ENCODE measurements at regions not wholly inside any gene's neighbourhood (a gene's known extent, or its start where the extent isn't known, plus 50 kb on each side); places are given as distances from the start of the nearest gene placed in this dataset.

GRCh38 chr6:15044948-15045347 is 200.9 kb upstream of the JARID2 start:
- no peak for DNase-seq
- Mint-ChIP-seq H3K27ac (no peak overlapping the region), H3K36me3 (ENCODE audit: low read depth) (no peaks in the 10 kb centered on the region), H3K4me3 (no peak overlapping the region), H3K9me3 (no peaks in the 10 kb centered on the region), H3K27me3 (peaks cover 1% of the 10 kb centered on the region), H3K4me1 (no peaks in the 10 kb centered on the region)
- ChIA-PET CTCF (no interaction called here), POLR2A (no interaction called here)

GRCh38 chr6:15046751-15047150 is 199.1 kb upstream of the JARID2 start:
- ChIA-PET POLR2A (no interaction called here), CTCF (no interaction called here)
- H3K9me3 Mint-ChIP-seq, result no peaks in the 10 kb centered on the region
- DNase-seq, result no peak
- H3K27me3 Mint-ChIP-seq, result peaks cover 1% of the 10 kb centered on the region
- H3K36me3 Mint-ChIP-seq (ENCODE audit: low read depth), result no peaks in the 10 kb centered on the region
- no peaks in the 10 kb centered on the region for H3K4me1 Mint-ChIP-seq
- no peak overlapping the region for H3K4me3 Mint-ChIP-seq
- no peak overlapping the region for H3K27ac Mint-ChIP-seq

DNA sequence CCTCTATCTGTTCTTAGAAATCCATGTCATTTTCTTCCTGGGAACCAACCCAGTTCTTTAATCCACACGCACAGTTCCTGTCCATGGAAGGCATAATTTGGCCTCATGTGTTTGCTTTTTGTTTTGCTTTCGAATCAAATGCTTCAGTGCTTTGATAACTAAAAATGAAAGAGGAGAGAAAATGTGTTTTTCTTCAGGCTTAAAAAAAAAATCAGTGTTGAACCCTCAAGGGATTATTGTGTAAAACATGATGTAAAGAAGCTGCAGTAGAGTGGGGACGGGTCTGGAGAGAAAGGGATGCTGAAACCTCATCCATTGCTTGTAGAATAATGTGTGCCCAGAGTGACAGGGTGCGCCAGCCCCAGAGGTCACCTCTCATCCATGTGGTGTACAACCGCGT is 197.5 kb upstream of the JARID2 start:
- CTCF ChIA-PET, result no interaction called here
- no peak for DNase-seq
- Mint-ChIP-seq H3K4me3 (no peak overlapping the region), H3K9me3 (no peaks in the 10 kb centered on the region), H3K27me3 (peaks cover 1% of the 10 kb centered on the region), H3K27ac (no peak overlapping the region), H3K4me1 (no peaks in the 10 kb centered on the region), H3K36me3 (ENCODE audit: low read depth) (no peaks in the 10 kb centered on the region)
- POLR2A ChIA-PET, result no interaction called here

GRCh38 chr6:15058200-15059061 is 187.4 kb upstream of the JARID2 start:
- Mint-ChIP-seq H3K27ac (no peak overlapping the region), H3K27me3 (no peaks in the 10 kb centered on the region), H3K36me3 (ENCODE audit: low read depth) (no peaks in the 10 kb centered on the region), H3K4me3 (no peak overlapping the region), H3K4me1 (peaks cover 11% of the 10 kb centered on the region), H3K9me3 (peaks cover 4% of the 10 kb centered on the region)
- ChIA-PET POLR2A (no interaction called here), CTCF (no interaction called here)
- no peak for DNase-seq

GRCh38 chr6:15061180-15061641 is 184.7 kb upstream of the JARID2 start:
- peaks cover 4% of the 10 kb centered on the region for H3K9me3 Mint-ChIP-seq
- no peaks in the 10 kb centered on the region for H3K36me3 Mint-ChIP-seq (ENCODE audit: low read depth)
- H3K4me3 Mint-ChIP-seq, result no peak overlapping the region
- H3K4me1 Mint-ChIP-seq, result peaks cover 11% of the 10 kb centered on the region
- no peak for DNase-seq
- ChIA-PET POLR2A (no interaction called here), CTCF (no interaction called here)
- no peak overlapping the region for H3K27ac Mint-ChIP-seq
- no peaks in the 10 kb centered on the region for H3K27me3 Mint-ChIP-seq

DNA sequence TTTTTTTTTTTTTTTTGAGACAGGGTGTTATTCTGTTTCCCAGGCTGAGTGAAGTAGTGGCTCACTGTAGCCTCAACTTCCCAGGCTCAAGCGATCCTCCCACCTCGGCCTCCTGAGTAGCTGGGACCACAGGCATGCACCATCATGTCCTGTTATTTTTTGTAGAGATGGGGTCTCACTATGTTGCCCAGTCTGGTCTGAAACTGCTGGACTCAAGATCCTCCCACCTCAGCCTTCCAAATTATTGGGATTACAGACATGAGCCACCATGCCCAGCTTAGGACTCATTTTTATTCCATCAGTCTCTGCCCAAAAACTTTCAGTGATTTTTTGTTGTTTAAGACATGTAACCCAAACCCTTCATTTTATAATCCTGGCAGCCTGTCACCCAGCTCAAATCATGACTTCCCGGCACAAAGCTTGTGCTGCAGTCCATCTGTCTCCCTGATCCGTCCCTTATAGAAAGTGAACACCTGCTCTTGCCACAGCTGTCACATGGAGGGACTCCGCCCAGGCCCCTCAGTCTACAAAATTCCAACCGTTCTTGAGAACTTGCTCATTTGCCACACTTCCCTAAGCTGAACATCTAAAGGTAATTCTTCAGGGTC is 183.9 kb upstream of the JARID2 start:
- Mint-ChIP-seq H3K27ac (no peak overlapping the region), H3K36me3 (ENCODE audit: low read depth) (no peaks in the 10 kb centered on the region), H3K9me3 (peaks cover 4% of the 10 kb centered on the region), H3K4me3 (no peak overlapping the region), H3K27me3 (no peaks in the 10 kb centered on the region), H3K4me1 (peaks cover 11% of the 10 kb centered on the region)
- DNase-seq, result no peak
- CTCF ChIA-PET, result no interaction called here
- POLR2A ChIA-PET, result no interaction called here

DNA sequence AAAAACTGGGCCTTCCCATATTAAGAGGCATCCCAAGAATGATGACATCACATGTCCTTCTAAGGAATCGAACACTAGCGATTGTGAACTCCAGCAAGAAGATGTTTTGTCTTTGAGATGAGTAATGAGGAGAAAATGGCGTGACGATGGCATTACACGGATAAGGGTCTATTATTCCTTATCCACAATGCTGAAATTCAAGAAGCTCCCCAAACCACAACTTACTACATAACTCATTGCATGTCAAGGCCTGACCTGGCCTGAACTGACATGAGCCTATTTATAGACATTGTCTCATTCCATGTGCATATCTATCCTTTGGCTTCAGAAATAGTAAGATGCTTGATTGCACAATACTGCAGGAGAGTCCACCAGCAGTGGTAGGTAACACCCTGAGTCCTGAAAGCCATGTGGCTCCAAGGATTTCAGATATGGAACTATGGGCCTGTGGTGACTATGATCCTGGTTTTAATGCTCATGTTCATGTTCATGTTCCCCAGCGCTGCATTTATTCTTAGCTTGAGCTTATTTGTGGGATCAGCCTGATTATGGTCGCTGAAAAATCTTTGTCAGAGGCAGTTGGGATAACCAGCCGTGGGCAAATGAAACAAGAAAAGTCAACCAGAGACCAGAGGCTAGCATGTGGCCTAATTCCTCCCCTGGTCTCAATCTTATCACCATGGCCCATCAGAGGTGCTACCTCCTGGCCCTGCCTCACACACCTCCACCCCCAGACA is 183.2 kb upstream of the JARID2 start:
- H3K4me1 Mint-ChIP-seq, result peaks cover 9% of the 10 kb centered on the region
- CTCF ChIA-PET, result no interaction called here
- peaks cover 4% of the 10 kb centered on the region for H3K9me3 Mint-ChIP-seq
- DNase-seq, result no peak
- POLR2A ChIA-PET, result no interaction called here
- H3K27me3 Mint-ChIP-seq, result no peaks in the 10 kb centered on the region
- H3K4me3 Mint-ChIP-seq, result no peak overlapping the region
- H3K27ac Mint-ChIP-seq, result no peak overlapping the region
- no peaks in the 10 kb centered on the region for H3K36me3 Mint-ChIP-seq (ENCODE audit: low read depth)

DNA sequence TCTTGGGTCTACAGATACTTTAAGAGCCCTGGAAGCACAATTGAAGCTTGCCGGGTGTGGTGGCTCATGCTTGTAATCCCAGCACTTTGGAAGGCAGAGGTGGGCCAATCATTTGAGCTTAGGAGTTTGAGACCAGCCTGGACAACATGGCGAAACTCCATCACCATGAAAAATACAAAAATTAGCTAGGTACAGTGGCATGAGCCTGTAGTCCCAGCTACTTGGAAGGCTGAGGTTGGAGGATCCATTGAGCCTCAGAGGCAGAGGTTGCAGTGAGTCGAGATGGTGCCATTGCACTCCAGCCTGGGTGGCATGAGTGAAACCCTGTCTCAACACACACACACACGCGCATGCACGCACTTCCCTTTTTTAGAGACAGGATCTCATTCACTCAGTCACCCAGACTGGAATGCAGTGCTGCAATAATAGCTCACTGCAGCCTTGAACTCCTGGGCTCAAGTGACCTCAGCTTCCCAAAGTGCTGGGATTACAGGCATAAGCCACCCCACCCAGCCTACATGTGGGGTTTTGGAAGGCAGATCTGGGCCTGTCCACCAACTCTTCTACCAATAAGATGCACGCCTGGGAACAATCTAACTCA is 182.5 kb upstream of the JARID2 start:
- Mint-ChIP-seq H3K9me3 (peaks cover 4% of the 10 kb centered on the region), H3K4me3 (no peak overlapping the region), H3K4me1 (peaks cover 4% of the 10 kb centered on the region), H3K27me3 (no peaks in the 10 kb centered on the region), H3K27ac (no peak overlapping the region), H3K36me3 (ENCODE audit: low read depth) (no peaks in the 10 kb centered on the region)
- ChIA-PET CTCF (no interaction called here), POLR2A (no interaction called here)
- no peak for DNase-seq

GRCh38 chr6:15065261-15065989 is 180.4 kb upstream of the JARID2 start:
- CTCF ChIA-PET, result no interaction called here

DNA sequence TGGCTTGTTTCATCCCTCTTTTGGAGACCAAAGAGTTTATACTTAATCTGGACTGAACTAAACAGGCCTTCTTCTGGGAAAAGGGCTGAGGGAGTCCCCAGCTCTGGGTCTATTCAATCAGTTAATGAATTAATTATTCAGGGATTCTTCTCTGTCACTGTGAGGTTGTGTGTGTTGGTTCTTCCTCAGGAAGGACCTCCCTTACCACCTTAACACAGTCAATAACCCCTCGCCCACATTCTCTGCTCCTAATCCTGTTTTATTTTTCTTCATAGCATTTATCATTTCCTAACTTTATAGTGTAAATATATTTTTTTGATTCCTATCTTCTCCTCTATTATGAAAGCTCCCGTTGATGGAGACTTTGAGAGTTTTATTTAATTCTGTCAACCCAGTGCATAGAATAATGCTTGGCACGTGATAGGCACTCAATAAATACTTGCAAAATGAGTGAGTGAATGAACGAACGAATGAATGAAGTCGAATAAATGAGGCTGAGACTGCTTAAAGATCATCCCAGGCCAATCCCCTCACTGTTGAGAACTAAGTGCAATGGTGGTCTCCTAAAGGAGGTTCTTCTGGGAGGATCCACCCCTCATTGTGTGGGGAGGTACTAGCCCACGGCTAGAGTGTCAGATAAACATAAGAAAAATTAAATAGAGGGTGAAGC is 179.6 kb upstream of the JARID2 start:
- DNase-seq, result no peak
- Mint-ChIP-seq H3K4me3 (no peak overlapping the region), H3K27me3 (no peaks in the 10 kb centered on the region), H3K36me3 (ENCODE audit: low read depth) (no peaks in the 10 kb centered on the region), H3K9me3 (peaks cover 4% of the 10 kb centered on the region), H3K27ac (no peak overlapping the region), H3K4me1 (no peaks in the 10 kb centered on the region)
- POLR2A ChIA-PET, result no interaction called here
- CTCF ChIA-PET, result interaction anchor here (0.6 kb wide), 1 partner anchor 55 kb away, joined by 3 read pairs; no protein-coding TSS in a partner anchor

More at GRCh38 chr6:15065261-15065989, 180.4 kb upstream of the JARID2 start:
- Mint-ChIP-seq H3K4me3 (no peak overlapping the region), H3K27me3 (no peaks in the 10 kb centered on the region), H3K27ac (no peak overlapping the region), H3K36me3 (ENCODE audit: low read depth) (no peaks in the 10 kb centered on the region), H3K4me1 (no peaks in the 10 kb centered on the region), H3K9me3 (peaks cover 4% of the 10 kb centered on the region)
- POLR2A ChIA-PET, result no interaction called here
- no peak for DNase-seq

DNA sequence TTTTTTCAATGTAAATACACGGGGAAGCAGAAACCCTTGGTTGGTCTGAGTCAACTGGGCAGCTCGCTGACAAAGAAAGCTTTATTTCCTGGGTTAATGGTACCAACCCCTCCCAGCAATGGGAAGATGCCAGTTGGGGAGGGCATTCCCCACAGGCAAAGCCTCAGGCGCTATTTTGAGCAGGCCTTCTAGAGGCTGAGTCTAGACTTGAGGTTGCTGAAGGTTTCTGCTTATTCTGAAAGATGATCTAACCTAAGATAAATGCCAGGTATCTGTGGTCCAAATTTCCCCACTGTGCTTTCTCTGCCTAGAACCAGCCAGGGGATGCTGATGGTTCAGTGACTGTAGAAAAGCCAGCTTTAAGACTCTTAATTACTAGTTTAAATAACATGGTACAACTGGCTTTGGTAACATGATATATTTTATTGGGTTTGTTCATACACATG is 172.5 kb upstream of the JARID2 start:
- DNase-seq, result no peak
- POLR2A ChIA-PET, result no interaction called here
- Mint-ChIP-seq H3K27ac (no peak overlapping the region), H3K36me3 (ENCODE audit: low read depth) (no peaks in the 10 kb centered on the region), H3K9me3 (no peaks in the 10 kb centered on the region), H3K4me3 (no peak overlapping the region), H3K4me1 (peaks cover 3% of the 10 kb centered on the region), H3K27me3 (no peaks in the 10 kb centered on the region)
- CTCF ChIA-PET, result no interaction called here

GRCh38 chr6:15073883-15074465 is 171.9 kb upstream of the JARID2 start:
- CTCF ChIA-PET, result no interaction called here
- Mint-ChIP-seq H3K27me3 (no peaks in the 10 kb centered on the region), H3K36me3 (ENCODE audit: low read depth) (no peaks in the 10 kb centered on the region), H3K4me3 (no peak overlapping the region), H3K27ac (no peak overlapping the region), H3K9me3 (no peaks in the 10 kb centered on the region), H3K4me1 (peaks cover 3% of the 10 kb centered on the region)
- DNase-seq, result no peak
- POLR2A ChIA-PET, result no interaction called here

All from activated CD4-positive, alpha-beta memory T cell treated with anti-CD3 and anti-CD28 coated beads, Interleukin-2, amount 10 ng/mL, durations not matched to agents 7 days and 5 days (primary cell).